ENCODE measurements at regions not wholly inside any gene's neighbourhood (a gene's known extent, or its start where the extent isn't known, plus 50 kb on each side); places are given as distances from the start of the nearest gene placed in this dataset.
"Not testable (repeated sequence)": the region's sequence is repeated elsewhere in the genome, so short reads cannot be mapped to it uniquely, and the experiment has no call there.

- H3K4me3 Mint-ChIP-seq (ENCODE audit: unreplicated experiment), result no peak overlapping the region
- TF ChIP-seq CTCF (IDR thresholded peaks at IDR 0.05), result no peak
- H3K27ac Mint-ChIP-seq (ENCODE audit: unreplicated experiment), result no peak overlapping the region
- peaks cover 1% of the 10 kb centered on the region for H3K36me3 Mint-ChIP-seq (ENCODE audit: low read depth)
- DNase-seq (ENCODE audit: low spot score), result no peak
- H3K27me3 Mint-ChIP-seq (ENCODE audit: low read depth), result peaks cover 4% of the 10 kb centered on the region
- peaks cover 13% of the 10 kb centered on the region for H3K9me3 Mint-ChIP-seq (ENCODE audit: low read depth)
- no peaks in the 10 kb centered on the region for H3K4me1 Mint-ChIP-seq (ENCODE audit: low read depth)
Measured at GRCh38 chr13:67464154-67464553, 234.0 kb upstream of the PCDH9 start.

- TF ChIP-seq CTCF (IDR thresholded peaks at IDR 0.05), result no peak
- H3K9me3 Mint-ChIP-seq (ENCODE audit: low read depth), result no peaks in the 10 kb centered on the region
- H3K36me3 Mint-ChIP-seq (ENCODE audit: low read depth), result no peaks in the 10 kb centered on the region
Measured at GRCh38 chr13:67462098-67462497, 232.0 kb upstream of the PCDH9 start.

GRCh38 chr13:67452526-67452925, 222.4 kb upstream of the PCDH9 start:
- H3K4me3 Mint-ChIP-seq (ENCODE audit: unreplicated experiment); H3K4me1 Mint-ChIP-seq (ENCODE audit: low read depth); H3K27ac Mint-ChIP-seq (ENCODE audit: unreplicated experiment); H3K27me3 Mint-ChIP-seq (ENCODE audit: low read depth): not testable (repeated sequence)
- peak; percentile 63 for DNase-seq (ENCODE audit: low spot score)
- Mint-ChIP-seq H3K9me3 (ENCODE audit: low read depth) (peaks cover 18% of the 10 kb centered on the region), H3K36me3 (ENCODE audit: low read depth) (peaks cover 15% of the 10 kb centered on the region)

More at GRCh38 chr13:67462098-67462497, 232.0 kb upstream of the PCDH9 start:
- Mint-ChIP-seq H3K4me3 (ENCODE audit: unreplicated experiment) (no peak overlapping the region), H3K27ac (ENCODE audit: unreplicated experiment) (no peak overlapping the region), H3K4me1 (ENCODE audit: low read depth) (no peaks in the 10 kb centered on the region), H3K27me3 (ENCODE audit: low read depth) (peaks cover 2% of the 10 kb centered on the region)
- DNase-seq (ENCODE audit: low spot score), result no peak

- Mint-ChIP-seq H3K36me3 (ENCODE audit: low read depth) (no peaks in the 10 kb centered on the region), H3K27me3 (ENCODE audit: low read depth) (no peaks in the 10 kb centered on the region), H3K4me3 (ENCODE audit: unreplicated experiment) (no peak overlapping the region), H3K9me3 (ENCODE audit: low read depth) (no peaks in the 10 kb centered on the region), H3K27ac (ENCODE audit: unreplicated experiment) (no peak overlapping the region), H3K4me1 (ENCODE audit: low read depth) (peaks cover 4% of the 10 kb centered on the region)
- TF ChIP-seq CTCF (IDR thresholded peaks at IDR 0.05), result no peak
- no peak for DNase-seq (ENCODE audit: low spot score)
Measured at GRCh38 chr13:67445436-67445835, 215.3 kb upstream of the PCDH9 start.

GRCh38 chr13:67443923-67444322, 213.8 kb upstream of the PCDH9 start:
- Mint-ChIP-seq H3K4me3 (ENCODE audit: unreplicated experiment) (no peak overlapping the region), H3K27ac (ENCODE audit: unreplicated experiment) (no peak overlapping the region), H3K4me1 (ENCODE audit: low read depth) (peaks cover 4% of the 10 kb centered on the region), H3K36me3 (ENCODE audit: low read depth) (no peaks in the 10 kb centered on the region), H3K27me3 (ENCODE audit: low read depth) (no peaks in the 10 kb centered on the region), H3K9me3 (ENCODE audit: low read depth) (no peaks in the 10 kb centered on the region)
- no peak for DNase-seq (ENCODE audit: low spot score)
- no peak for TF ChIP-seq CTCF (IDR thresholded peaks at IDR 0.05)

GRCh38 chr13:67440236-67440975, 210.3 kb upstream of the PCDH9 start:
- H3K4me3 Mint-ChIP-seq (ENCODE audit: unreplicated experiment), result no peak overlapping the region
- H3K27me3 Mint-ChIP-seq (ENCODE audit: low read depth), result no peaks in the 10 kb centered on the region
- no peak for DNase-seq (ENCODE audit: low spot score)
- H3K4me1 Mint-ChIP-seq (ENCODE audit: low read depth), result peaks cover 4% of the 10 kb centered on the region
- no peaks in the 10 kb centered on the region for H3K9me3 Mint-ChIP-seq (ENCODE audit: low read depth)
- H3K36me3 Mint-ChIP-seq (ENCODE audit: low read depth), result no peaks in the 10 kb centered on the region
- no peak for TF ChIP-seq CTCF (IDR thresholded peaks at IDR 0.05)
- H3K27ac Mint-ChIP-seq (ENCODE audit: unreplicated experiment), result no peak overlapping the region
